Pancreas (tissue), 10 donors: ENCODE measurements at regions not wholly inside any gene's neighbourhood (a gene's known extent, or its start where the extent isn't known, plus 50 kb on each side); places are given as distances from the start of the nearest gene placed in this dataset.

Experiments used
- ATAC-seq, 4 donors: fragments of 200-7000 bp; cut with Tn5 transposase; one replicate each; pipeline versions ENCODE4 v1.8.0 to v1.9.1; 2020; ENCODE audit warnings: mild to moderate bottlenecking in 4 of 4, moderate library complexity in 4 of 4
- DNase-seq, 6 donors: peaks; one replicate each; pipeline ENCODE4 v3.0.0-alpha.2; 2020
- FAIRE-seq: peaks from 2 replicates; lab custom pipeline; 2012; peaks lifted over from hg19 to GRCh38; lab: Jason Lieb, UNC
- H3K27ac ChIP-seq, 4 donors: fragments of 200-600 bp; sonication (generic); 1 replicate in 3 of 4; 2 replicates in 1 of 4; pipeline versions ENCODE4 v1.5.0 to v1.8.0; 2020
- H3K27me3 ChIP-seq, 4 donors: fragments of 200-600 bp; one replicate each; pipeline ENCODE4 v1.8.0; 2021
- H3K36me3 ChIP-seq, 3 donors: fragments of 200-600 bp; sonication (generic) in 1 of 3; one replicate each; pipeline versions ENCODE4 v1.5.0 to v1.8.0; 2020 to 2021
- H3K4me1 ChIP-seq, 3 donors: fragments of 200-600 bp; one replicate each; pipeline ENCODE4 v1.8.0; 2021
- H3K4me3 ChIP-seq, 4 donors: fragments of 200-600 bp; sonication (generic) in 2 of 4; one replicate each; pipeline versions ENCODE4 v1.5.0 to v1.8.0; 2020 to 2021
- H3K9me3 ChIP-seq, 4 donors: fragments of 200-600 bp; one replicate each; pipeline ENCODE4 v1.8.0; 2021
- WGBS, 2 donors: extraction: QIAGEN DNeasy Blood & Tissue Kit; methylation state at CpG; one replicate each; pipeline ENCODE4 v1.1.7; 2013; 5-methylcytosine and 5-hydroxymethylcytosine counted together
- intact Hi-C, 3 donors: fragments of 100-400 bp; cut with DNase I; formaldehyde crosslinking; loops; one replicate each; pipeline versions ENCODE4 v1.11.1 to v1.14.2; 2022
- TF ChIP-seq, protein P1 (sequence below), 4 donors: fragments of 200-600 bp; sonication (generic) in 3 of 4; IDR thresholded peaks; one replicate each; pipeline versions ENCODE4 v1.5.0 to v1.8.0; 2021; ENCODE audit warnings: antibody characterized with exemption in 4 of 4
- donor health status: healthy with polysubstance abuse.
- donor health status: DM: no; HTN: no; CAD: no; lungs with moderate emphysema.
- donor health status: DM: no; HTN: no; CAD: no.
- donor health status: control.
- donor health status: control.
- donor health status: Bipolar disorder and iron deficiency.
- donor health status: DM: yes; HTN: yes; CAD: no.
- donor health status: DM: no; HTN: no; CAD: no.
- donor health status: DM: no; HTN: no; CAD: no.
- donor health status: DM: yes; HTN: yes; CAD: no.

DNA sequence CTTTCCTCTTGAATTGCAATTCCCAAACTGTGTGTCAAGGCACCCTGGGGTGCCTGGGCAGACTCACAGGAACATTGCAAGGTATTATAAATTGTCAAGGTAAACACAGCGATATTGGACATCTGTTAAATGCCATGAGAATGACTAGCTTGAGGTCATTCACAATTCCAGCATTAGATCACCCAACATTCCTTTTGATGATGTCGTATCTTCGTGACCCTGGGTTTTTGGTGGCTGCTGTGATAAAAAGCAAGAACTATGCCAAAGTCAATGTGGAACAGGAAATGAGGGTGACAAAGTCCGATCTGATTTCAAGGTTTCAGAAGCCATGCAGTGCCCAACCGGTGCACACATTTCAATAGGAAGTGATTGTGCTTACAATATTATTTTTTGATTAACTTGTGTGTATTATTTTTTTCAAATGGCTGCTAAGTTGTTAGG is 458.4 kb downstream of the MIAT start:
- intact Hi-C loops: no loop called here
- ATAC-seq (peak; percentile 82 to 92 (median 85)), FAIRE-seq (no peak), DNase-seq (peak in 3 of 6 donors; percentile 44 to 74 (median 72))
- Histone ChIP-seq H3K4me1 (peaks cover 14 to 20% (median 17%) of the 10 kb centered on the region in 3 donors), H3K4me3 (no peak overlapping the region), H3K27me3 (no peaks in the 10 kb centered on the region), H3K36me3 (no peaks in the 10 kb centered on the region), H3K27ac (peak overlapping the region; percentile 45 to 73 (median 58)), H3K9me3 (no peaks in the 10 kb centered on the region)
- TF ChIP-seq, protein P1, sequence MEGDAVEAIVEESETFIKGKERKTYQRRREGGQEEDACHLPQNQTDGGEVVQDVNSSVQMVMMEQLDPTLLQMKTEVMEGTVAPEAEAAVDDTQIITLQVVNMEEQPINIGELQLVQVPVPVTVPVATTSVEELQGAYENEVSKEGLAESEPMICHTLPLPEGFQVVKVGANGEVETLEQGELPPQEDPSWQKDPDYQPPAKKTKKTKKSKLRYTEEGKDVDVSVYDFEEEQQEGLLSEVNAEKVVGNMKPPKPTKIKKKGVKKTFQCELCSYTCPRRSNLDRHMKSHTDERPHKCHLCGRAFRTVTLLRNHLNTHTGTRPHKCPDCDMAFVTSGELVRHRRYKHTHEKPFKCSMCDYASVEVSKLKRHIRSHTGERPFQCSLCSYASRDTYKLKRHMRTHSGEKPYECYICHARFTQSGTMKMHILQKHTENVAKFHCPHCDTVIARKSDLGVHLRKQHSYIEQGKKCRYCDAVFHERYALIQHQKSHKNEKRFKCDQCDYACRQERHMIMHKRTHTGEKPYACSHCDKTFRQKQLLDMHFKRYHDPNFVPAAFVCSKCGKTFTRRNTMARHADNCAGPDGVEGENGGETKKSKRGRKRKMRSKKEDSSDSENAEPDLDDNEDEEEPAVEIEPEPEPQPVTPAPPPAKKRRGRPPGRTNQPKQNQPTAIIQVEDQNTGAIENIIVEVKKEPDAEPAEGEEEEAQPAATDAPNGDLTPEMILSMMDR (IDR thresholded peaks at IDR 0.05): no peak
- WGBS, 2 donors: 3 to 7% methylated on average over 5 of the region's 5 CpGs

DNA sequence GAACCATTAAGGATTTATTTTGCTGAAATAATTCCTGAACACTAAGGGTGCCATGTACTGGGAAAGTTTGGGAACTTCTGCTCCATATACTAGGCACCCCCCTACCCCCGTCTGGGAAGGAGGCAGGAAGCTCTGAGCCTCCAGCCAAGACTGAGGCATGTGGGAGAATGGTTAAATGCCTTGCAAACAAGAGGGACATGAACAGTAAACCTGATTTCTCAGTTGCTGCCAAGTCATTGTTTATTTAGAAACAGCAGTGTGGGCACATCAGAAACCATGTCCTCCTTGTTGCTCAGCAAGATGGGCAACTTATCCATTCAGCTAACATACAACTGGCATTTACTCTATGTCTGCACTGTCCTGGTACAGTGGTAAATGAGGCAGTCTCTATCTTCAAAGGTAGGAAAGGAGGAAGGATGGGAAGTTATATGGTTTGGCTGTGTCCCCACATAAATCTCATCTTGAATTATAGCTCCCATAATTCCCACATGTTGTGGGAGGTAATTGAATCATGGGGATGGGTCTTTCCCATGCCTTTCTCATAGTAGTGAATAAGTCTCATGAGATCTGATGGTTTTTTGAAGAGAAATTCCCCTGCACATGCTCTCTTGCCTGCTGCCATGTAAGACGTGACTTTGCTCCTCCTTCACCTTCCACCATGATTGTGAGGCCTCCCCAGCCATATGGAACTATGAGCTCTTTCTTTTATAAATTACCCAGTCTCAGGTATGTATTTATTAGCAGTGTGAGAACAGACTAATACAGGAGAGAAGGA is 459.1 kb downstream of the MIAT start:
- no peak overlapping the region for H3K4me3 ChIP-seq
- no peaks in the 10 kb centered on the region for H3K9me3 ChIP-seq
- intact Hi-C loops: no loop called here
- H3K4me1 ChIP-seq: peaks cover 14 to 17% (median 14%) of the 10 kb centered on the region in 3 donors
- TF ChIP-seq, protein P1 (IDR thresholded peaks at IDR 0.05): no peak
- FAIRE-seq: no peak
- H3K27ac ChIP-seq: peak overlapping the region; percentile 16 to 70 (median 41)
- WGBS, 2 donors: 39 to 45% methylated on average over 2 of the region's 2 CpGs
- H3K27me3 ChIP-seq: no peaks in the 10 kb centered on the region
- H3K36me3 ChIP-seq: no peaks in the 10 kb centered on the region
- ATAC-seq: peak; percentile 22 to 50 (median 35)
- peak in 1 of 6 donors; percentile 35 for DNase-seq

DNA sequence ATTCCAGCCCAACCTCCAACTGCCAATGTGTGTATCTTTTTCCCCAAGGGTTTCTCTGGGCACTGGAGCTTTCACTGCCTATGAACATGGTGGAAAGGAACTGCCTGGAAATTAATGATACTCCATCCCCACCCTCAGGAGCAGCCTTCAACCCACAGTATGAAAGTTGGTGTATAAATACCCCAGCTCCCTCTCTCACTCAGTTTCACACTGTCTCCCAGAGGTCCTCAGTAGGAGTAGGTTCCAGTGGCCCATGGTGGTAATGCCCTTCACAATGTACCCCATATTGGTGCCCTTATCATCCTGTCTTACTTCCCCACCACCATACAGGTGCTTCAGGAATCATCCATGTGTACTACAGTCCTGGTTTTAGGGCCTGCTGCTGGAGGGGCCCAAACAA is 462.6 kb downstream of the MIAT start:
- TF ChIP-seq, protein P1 (IDR thresholded peaks at IDR 0.05): no peak
- Histone ChIP-seq H3K36me3 (no peaks in the 10 kb centered on the region), H3K27ac (no peak overlapping the region), H3K27me3 (no peaks in the 10 kb centered on the region), H3K4me3 (no peak overlapping the region), H3K9me3 (no peaks in the 10 kb centered on the region), H3K4me1 (peaks cover 14 to 16% (median 14%) of the 10 kb centered on the region in 3 donors)
- intact Hi-C loops: no loop called here
- FAIRE-seq (no peak), DNase-seq (no peak), ATAC-seq (no peak)

DNA sequence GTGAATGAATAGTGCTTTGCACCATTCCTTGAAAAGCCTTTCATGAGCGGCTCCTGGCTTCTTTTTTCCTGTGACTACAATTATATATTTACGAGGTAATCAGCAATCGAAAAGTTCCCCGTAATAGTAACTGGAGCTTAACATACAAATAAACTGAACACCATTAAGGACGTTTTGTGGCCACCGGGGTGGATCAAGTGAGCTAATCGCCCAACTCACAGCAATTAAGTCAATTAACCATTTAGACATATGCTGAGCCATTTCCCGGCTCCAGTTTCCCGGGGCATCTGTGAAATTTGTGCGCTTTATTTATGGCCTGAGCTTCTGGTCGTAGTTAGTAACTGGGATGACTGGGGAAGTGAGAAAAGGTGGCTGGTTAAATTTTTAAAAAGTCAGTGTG is 465.2 kb downstream of the MIAT start:
- H3K4me3 ChIP-seq: no peak overlapping the region
- H3K27me3 ChIP-seq: no peaks in the 10 kb centered on the region
- TF ChIP-seq, protein P1 (IDR thresholded peaks at IDR 0.05): no peak
- H3K9me3 ChIP-seq: no peaks in the 10 kb centered on the region
- ATAC-seq (no peak), DNase-seq (no peak), FAIRE-seq (no peak)
- H3K27ac ChIP-seq: no peak overlapping the region
- WGBS, 2 donors: 78 to 86% methylated on average over 11 of the region's 11 CpGs
- H3K36me3 ChIP-seq: no peaks in the 10 kb centered on the region
- no peaks in the 10 kb centered on the region for H3K4me1 ChIP-seq
- intact Hi-C loops: no loop called here

DNA sequence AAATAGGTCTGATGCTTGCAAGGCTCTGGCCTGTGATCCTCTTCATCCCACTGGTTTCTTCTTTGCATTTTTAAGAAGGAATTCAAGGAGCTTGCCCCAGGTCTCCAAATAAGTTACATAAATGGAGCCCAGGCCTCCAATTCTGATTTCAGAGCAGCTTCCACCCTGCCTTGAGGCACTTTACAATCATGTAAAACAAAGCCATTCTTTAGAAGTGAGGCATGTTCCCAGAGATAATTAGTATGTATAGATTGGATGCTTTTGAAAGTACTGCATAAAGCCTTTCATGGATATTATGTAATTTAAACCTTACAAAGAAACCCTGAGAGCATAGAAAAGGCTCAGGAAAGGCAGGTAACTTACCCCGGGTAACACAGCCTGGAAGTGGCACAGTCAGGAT is 466.5 kb downstream of the MIAT start:
- no peak for FAIRE-seq
- TF ChIP-seq, protein P1 (IDR thresholded peaks at IDR 0.05): no peak
- intact Hi-C loops: no loop called here

More for the DNA sequence above, 466.5 kb downstream of the MIAT start:
- Histone ChIP-seq H3K27ac (no peak overlapping the region), H3K4me3 (no peak overlapping the region), H3K36me3 (no peaks in the 10 kb centered on the region), H3K4me1 (no peaks in the 10 kb centered on the region), H3K27me3 (no peaks in the 10 kb centered on the region), H3K9me3 (no peaks in the 10 kb centered on the region)
- ATAC-seq (no peak), DNase-seq (no peak)
- 75 to 86% methylated on average over 1 of the region's 1 CpG for WGBS, 2 donors
